ENCODE measurements at regions not wholly inside any gene's neighbourhood (a gene's known extent, or its start where the extent isn't known, plus 50 kb on each side); places are given as distances from the start of the nearest gene placed in this dataset.

DNA sequence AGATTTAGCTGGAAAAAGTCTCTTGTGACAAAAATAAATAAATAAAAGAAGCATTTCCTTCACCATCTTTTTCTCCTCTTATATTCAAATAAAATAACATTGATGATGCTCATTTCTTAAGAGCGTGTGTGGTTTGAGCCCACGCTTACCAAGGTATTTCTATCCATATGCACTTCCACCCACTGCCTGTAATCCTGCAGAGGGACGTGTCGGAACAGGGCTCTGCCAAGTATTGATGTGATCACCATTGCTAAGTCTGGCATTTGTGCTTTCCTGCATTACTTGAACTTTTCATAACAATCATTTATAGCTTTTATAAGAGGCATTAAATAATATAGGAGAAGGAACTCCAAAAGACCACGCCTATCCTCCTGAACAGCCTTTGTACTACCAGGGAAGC is 107.6 kb downstream of the SHANK2 start:
- H3F3A ChIP-seq (ENCODE audit: low read length, unreplicated experiment) = no peaks in the 10 kb centered on the region
- no peak overlapping the region for H3K27ac ChIP-seq (ENCODE audit: low read length)
- TF ChIP-seq CTCF (conservative IDR thresholded peaks at IDR 0.05; ENCODE audit: low read depth, low read length) (no peak), EZH2phosphoT487 (IDR thresholded peaks at IDR 0.05; ENCODE audit: borderline replicate concordance, low read length) (no peak), EZH2 (IDR thresholded peaks at IDR 0.05; ENCODE audit: low read length, unreplicated experiment) (no peak)
- ChIA-PET CTCF (no interaction called here), POLR2A (ENCODE audit: unreplicated experiment) (no interaction called here)
- no peak overlapping the region for H3K4me2 ChIP-seq (ENCODE audit: low read length)
- no peak overlapping the region for H3K4me3 ChIP-seq (ENCODE audit: low read length)
- H2AFZ ChIP-seq (ENCODE audit: low read length) = no peak overlapping the region
- intact Hi-C loops (cut with micrococcal nuclease) = no loop called here
- no peak for DNase-seq
- no peaks in the 10 kb centered on the region for H4K20me1 ChIP-seq (ENCODE audit: low read length)
- no TSS peak for BruUV-seq (replicated peaks)
- no peaks in the 10 kb centered on the region for H3K36me3 ChIP-seq (ENCODE audit: low read depth, low read length)
- no peaks in the 10 kb centered on the region for H3K4me1 ChIP-seq (ENCODE audit: insufficient read depth, low read length)
- ATAC-seq = no peak
- no peaks in the 10 kb centered on the region for H3K9me2 ChIP-seq (replicated peaks; ENCODE audit: low read length)
- H3K79me2 ChIP-seq (ENCODE audit: low read length) = no peaks in the 10 kb centered on the region
- H3K9ac ChIP-seq (ENCODE audit: low read length) = no peak overlapping the region
- no peaks in the 10 kb centered on the region for H3K9me3 ChIP-seq (ENCODE audit: low read length)
- H3K27me3 ChIP-seq (ENCODE audit: low read length) = no peaks in the 10 kb centered on the region

- ATAC-seq (no peak), DNase-seq (no peak)
- no TSS peak for BruUV-seq (replicated peaks)
- Histone ChIP-seq H3K27ac (ENCODE audit: low read length) (no peak overlapping the region), H3K9me3 (ENCODE audit: low read length) (no peaks in the 10 kb centered on the region), H3K79me2 (ENCODE audit: low read length) (no peaks in the 10 kb centered on the region), H3K9me2 (replicated peaks; ENCODE audit: low read length) (no peaks in the 10 kb centered on the region), H3K36me3 (ENCODE audit: low read depth, low read length) (no peaks in the 10 kb centered on the region), H3K4me1 (ENCODE audit: insufficient read depth, low read length) (no peaks in the 10 kb centered on the region), H3K4me3 (ENCODE audit: low read length) (no peak overlapping the region), H4K20me1 (ENCODE audit: low read length) (no peaks in the 10 kb centered on the region), H3K9ac (ENCODE audit: low read length) (no peak overlapping the region), H2AFZ (ENCODE audit: low read length) (no peak overlapping the region), H3F3A (ENCODE audit: low read length, unreplicated experiment) (no peaks in the 10 kb centered on the region), H3K4me2 (ENCODE audit: low read length) (no peak overlapping the region), H3K27me3 (ENCODE audit: low read length) (no peaks in the 10 kb centered on the region)
- CTCF ChIA-PET = no interaction called here
- intact Hi-C loops (cut with micrococcal nuclease) = no loop called here
- no peak for TF ChIP-seq EZH2 (IDR thresholded peaks at IDR 0.05; ENCODE audit: low read length, unreplicated experiment)
- no peak for TF ChIP-seq CTCF (conservative IDR thresholded peaks at IDR 0.05; ENCODE audit: low read depth, low read length)
- POLR2A ChIA-PET (ENCODE audit: unreplicated experiment) = no interaction called here
Measured at GRCh38 chr11:71144010-71144409, 108.4 kb downstream of the SHANK2 start.

GRCh38 chr11:71140206-71140919 is 112.0 kb downstream of the SHANK2 start:
- Histone ChIP-seq H4K20me1 (ENCODE audit: low read length) (no peaks in the 10 kb centered on the region), H2AFZ (ENCODE audit: low read length) (no peak overlapping the region), H3K27ac (ENCODE audit: low read length) (no peak overlapping the region), H3F3A (ENCODE audit: low read length, unreplicated experiment) (no peaks in the 10 kb centered on the region), H3K9ac (ENCODE audit: low read length) (no peak overlapping the region), H3K79me2 (ENCODE audit: low read length) (no peaks in the 10 kb centered on the region), H3K36me3 (ENCODE audit: low read depth, low read length) (no peaks in the 10 kb centered on the region), H3K4me3 (ENCODE audit: low read length) (no peak overlapping the region), H3K4me2 (ENCODE audit: low read length) (no peak overlapping the region), H3K27me3 (ENCODE audit: low read length) (no peaks in the 10 kb centered on the region), H3K4me1 (ENCODE audit: insufficient read depth, low read length) (no peaks in the 10 kb centered on the region), H3K9me2 (replicated peaks; ENCODE audit: low read length) (no peaks in the 10 kb centered on the region), H3K9me3 (ENCODE audit: low read length) (no peaks in the 10 kb centered on the region)
- POLR2A ChIA-PET (ENCODE audit: unreplicated experiment) = no interaction called here
- intact Hi-C loops (cut with micrococcal nuclease) = no loop called here
- no peak for DNase-seq
- no peak for ATAC-seq
- BruUV-seq (replicated peaks) = no TSS peak
- CTCF ChIA-PET = no interaction called here
- TF ChIP-seq CTCF (conservative IDR thresholded peaks at IDR 0.05; ENCODE audit: low read depth, low read length) (no peak), EZH2phosphoT487 (IDR thresholded peaks at IDR 0.05; ENCODE audit: borderline replicate concordance, low read length) (no peak), EZH2 (IDR thresholded peaks at IDR 0.05; ENCODE audit: low read length, unreplicated experiment) (no peak)
